Endodermal cell (in vitro differentiated cells): ENCODE measurements at regions not wholly inside any gene's neighbourhood (a gene's known extent, or its start where the extent isn't known, plus 50 kb on each side); places are given as distances from the start of the nearest gene placed in this dataset.
A peak's percentile ranks its signal among the peaks of the same experiment; 100 is the strongest.
"Not testable (repeated sequence)": the region's sequence is repeated elsewhere in the genome, so short reads cannot be mapped to it uniquely, and the experiment has no call there.

Experiments
- DNase-seq: peaks from one replicate; pipeline ENCODE4 v3.0.0-alpha.2; 2017
- H3K27ac ChIP-seq: 2 replicates; pipeline ENCODE4 v1.5.1; 2013; ENCODE audit warnings: mild to moderate bottlenecking, low read depth, low read length, moderate library complexity
- H3K27me3 ChIP-seq: 2 replicates; pipeline ENCODE4 v1.6.1; 2013; ENCODE audit warnings: mild to moderate bottlenecking, low read length, moderate library complexity; ENCODE audit not compliant: insufficient read depth, control insufficient read depth, poor library complexity, severe bottlenecking
- H3K36me3 ChIP-seq: 2 replicates; pipeline ENCODE4 v1.7.0; 2013; ENCODE audit warnings: mild to moderate bottlenecking, low read length, moderate library complexity; ENCODE audit not compliant: control insufficient read depth, insufficient read depth
- H3K4me1 ChIP-seq: one replicate; pipeline ENCODE4 v1.7.0; 2013; ENCODE audit warnings: low read length; ENCODE audit not compliant: control insufficient read depth, insufficient read depth
- H3K4me3 ChIP-seq: 2 replicates; pipeline ENCODE4 v1.5.1; 2013; ENCODE audit warnings: mild to moderate bottlenecking, low read length, moderate library complexity
- H3K9ac ChIP-seq: 2 replicates; pipeline ENCODE4 v1.6.1; 2013; ENCODE audit warnings: mild to moderate bottlenecking, low read length, moderate library complexity; ENCODE audit not compliant: poor library complexity, severe bottlenecking; ENCODE audit errors: extremely low read depth
- H3K9me3 ChIP-seq: 2 replicates; pipeline ENCODE4 v1.6.1; 2013; ENCODE audit warnings: mild to moderate bottlenecking, low read length, moderate library complexity; ENCODE audit not compliant: control insufficient read depth
- H3K27ac Mint-ChIP-seq: 2 replicates; pipeline ENCODE4 v1.8.0; 2020; ENCODE audit warnings: mixed read lengths
- H3K27me3 Mint-ChIP-seq: 2 replicates; pipeline ENCODE4 v1.8.0; 2021; ENCODE audit warnings: mild to moderate bottlenecking, mixed read lengths; ENCODE audit not compliant: insufficient read depth
- H3K36me3 Mint-ChIP-seq: 2 replicates; pipeline ENCODE4 v1.8.0; 2020; ENCODE audit warnings: low read depth, mixed read lengths
- H3K4me1 Mint-ChIP-seq: 2 replicates; pipeline ENCODE4 v1.8.0; 2020; ENCODE audit warnings: mixed read lengths
- H3K4me3 Mint-ChIP-seq: 2 replicates; pipeline ENCODE4 v1.8.0; 2020; ENCODE audit warnings: mild to moderate bottlenecking, moderate library complexity, mixed read lengths
- H3K9me3 Mint-ChIP-seq: 2 replicates; pipeline ENCODE4 v1.8.0; 2020; ENCODE audit warnings: mild to moderate bottlenecking, mixed read lengths
- CTCF ChIP-seq: fragments of 200-600 bp; sonication (generic); conservative IDR thresholded peaks from 2 replicates; pipeline ENCODE4 v1.5.0; 2021; ENCODE audit warnings: antibody characterized with exemption, mild to moderate bottlenecking
- WGBS, 2 experiments: methylation state at CpG; one replicate each; pipeline versions ENCODE4 v1.1.5 to v1.1.7; 2013; ENCODE audit warnings: missing lambda C conversion rate in 2 of 2, mixed read lengths in 1 of 2; ENCODE audit not compliant: insufficient coverage in 1 of 2, insufficient read length in 1 of 2; 5-methylcytosine and 5-hydroxymethylcytosine counted together

GRCh38 chr4:9008407-9008806 is 136.8 kb upstream of the HMX1 start:
- peaks cover 59% of the 10 kb centered on the region for H3K9me3 Mint-ChIP-seq
- DNase-seq, H3K4me3 Mint-ChIP-seq, H3K27ac Mint-ChIP-seq, H3K4me3 ChIP-seq, H3K27me3 ChIP-seq, H3K4me1 ChIP-seq, H3K27ac ChIP-seq, H3K36me3 ChIP-seq, H3K9me3 ChIP-seq, H3K4me1 Mint-ChIP-seq, H3K9ac ChIP-seq, H3K36me3 Mint-ChIP-seq, H3K27me3 Mint-ChIP-seq: not testable (repeated sequence)
- WGBS, 2 experiments, result 64% methylated on average over 2 of the region's 4 CpGs; no CpG with 5 or more reads in 1 of the 2 experiments

GRCh38 chr4:9001153-9001552 is 129.5 kb upstream of the HMX1 start:
- H3K4me1 Mint-ChIP-seq, H3K27ac ChIP-seq, H3K36me3 ChIP-seq, H3K9me3 ChIP-seq, H3K4me1 ChIP-seq, H3K27ac Mint-ChIP-seq, H3K36me3 Mint-ChIP-seq, H3K9ac ChIP-seq, H3K4me3 ChIP-seq: not testable (repeated sequence)
- WGBS, 2 experiments, result 42% methylated on average over 25 of the region's 28 CpGs; no CpG with 5 or more reads in 1 of the 2 experiments
- DNase-seq, result peak; percentile 55
- H3K9me3 Mint-ChIP-seq, result peaks cover 60% of the 10 kb centered on the region
- H3K27me3 Mint-ChIP-seq, result peaks cover 41% of the 10 kb centered on the region
- peak overlapping the region; percentile 39 for H3K4me3 Mint-ChIP-seq
- H3K27me3 ChIP-seq, result peaks cover 14% of the 10 kb centered on the region

GRCh38 chr4:9000505-9001001 is 128.9 kb upstream of the HMX1 start:
- not testable (repeated sequence) for H3K27ac ChIP-seq, H3K36me3 Mint-ChIP-seq, H3K36me3 ChIP-seq, H3K9me3 ChIP-seq, H3K4me1 Mint-ChIP-seq, H3K4me3 ChIP-seq, H3K27ac Mint-ChIP-seq, H3K4me1 ChIP-seq, H3K9ac ChIP-seq
- H3K9me3 Mint-ChIP-seq, result peaks cover 59% of the 10 kb centered on the region
- peaks cover 37% of the 10 kb centered on the region for H3K27me3 Mint-ChIP-seq
- WGBS, 2 experiments, result 10 to 31% methylated on average over 15 to 52 of the region's 52 CpGs
- peak; percentile 83 for TF ChIP-seq CTCF
- peak overlapping the region; percentile 39 for H3K4me3 Mint-ChIP-seq
- DNase-seq, result peak; percentile 86
- peaks cover 14% of the 10 kb centered on the region for H3K27me3 ChIP-seq

GRCh38 chr4:8992981-8993380 is 121.3 kb upstream of the HMX1 start:
- not testable (repeated sequence) for H3K4me3 ChIP-seq, H3K36me3 Mint-ChIP-seq

GRCh38 chr4:8991449-8991848 is 119.8 kb upstream of the HMX1 start:
- H3K27me3 Mint-ChIP-seq, H3K4me3 Mint-ChIP-seq, H3K9me3 ChIP-seq, H3K36me3 ChIP-seq, H3K27ac Mint-ChIP-seq, H3K4me1 ChIP-seq, H3K4me1 Mint-ChIP-seq, H3K36me3 Mint-ChIP-seq, H3K27ac ChIP-seq, H3K4me3 ChIP-seq, H3K27me3 ChIP-seq, H3K9ac ChIP-seq, DNase-seq: not testable (repeated sequence)
- peaks cover 67% of the 10 kb centered on the region for H3K9me3 Mint-ChIP-seq

More at GRCh38 chr4:8992981-8993380, 121.3 kb upstream of the HMX1 start:
- peaks cover 63% of the 10 kb centered on the region for H3K9me3 Mint-ChIP-seq
- H3K36me3 ChIP-seq, H3K9ac ChIP-seq, H3K27ac Mint-ChIP-seq, H3K9me3 ChIP-seq, DNase-seq, H3K4me1 ChIP-seq, H3K27me3 Mint-ChIP-seq, H3K27me3 ChIP-seq, H3K4me1 Mint-ChIP-seq, H3K4me3 Mint-ChIP-seq, H3K27ac ChIP-seq: not testable (repeated sequence)
- 77 to 100% methylated on average over 2 to 15 of the region's 15 CpGs for WGBS, 2 experiments

- not testable (repeated sequence) for DNase-seq, H3K4me3 ChIP-seq, H3K27me3 Mint-ChIP-seq, H3K4me1 Mint-ChIP-seq, H3K4me1 ChIP-seq, H3K9ac ChIP-seq, H3K27me3 ChIP-seq, H3K27ac ChIP-seq, H3K4me3 Mint-ChIP-seq, H3K9me3 ChIP-seq, H3K27ac Mint-ChIP-seq, H3K36me3 Mint-ChIP-seq, H3K36me3 ChIP-seq
- H3K9me3 Mint-ChIP-seq, result peaks cover 67% of the 10 kb centered on the region
- WGBS, 2 experiments, result 93 to 100% methylated on average over 3 to 10 of the region's 18 CpGs
Observed at GRCh38 chr4:8990341-8990740, 118.7 kb upstream of the HMX1 start.
